Stomach (tissue), 8 donors: ENCODE measurements at regions not wholly inside any gene's neighbourhood (a gene's known extent, or its start where the extent isn't known, plus 50 kb on each side); places are given as distances from the start of the nearest gene placed in this dataset.

ENCODE experiments used
- DNase-seq, 2 donors: peaks; one replicate each; pipeline versions ENCODE4 v3.0.0 to v3.0.0-alpha.2; 2013 to 2019
- H3K27ac ChIP-seq, 5 donors: fragments of 200-600 bp in 4 of 5; sonication (generic) in 4 of 5; one replicate each; pipeline ENCODE4 v1.5.1; 2013 to 2019; ENCODE audit warnings: mild to moderate bottlenecking in 1 of 5, moderate library complexity in 1 of 5
- H3K27me3 ChIP-seq, 3 donors: fragments of 200-600 bp; sonication (generic); one replicate each; pipeline ENCODE4 v1.5.1; 2017 to 2019; ENCODE audit warnings: mixed run types in 1 of 3
- H3K36me3 ChIP-seq, 4 donors: fragments of 200-600 bp; sonication (generic); 1 replicate in 3 of 4; 2 replicates in 1 of 4; pipeline ENCODE4 v1.5.1; 2016 to 2019
- H3K4me1 ChIP-seq, 4 donors: fragments of 200-600 bp; sonication (generic); one replicate each; pipeline ENCODE4 v1.5.1; 2016 to 2019
- H3K4me3 ChIP-seq, 4 donors: fragments of 200-600 bp; sonication (generic) in 3 of 4; one replicate each; pipeline ENCODE4 v1.5.1; 2016 to 2019; ENCODE audit warnings: mild to moderate bottlenecking in 1 of 4
- H3K9me3 ChIP-seq, 4 donors: fragments of 200-600 bp; sonication (generic); one replicate each; pipeline ENCODE4 v1.5.1; 2016 to 2019
- CTCF ChIP-seq, 7 experiments: fragments of 450-650 bp in 4 of 7; fragments of 200-600 bp in 3 of 7; sonication (generic) in 3 of 7; IDR thresholded peaks; one replicate each; pipeline ENCODE4 v1.5.1; 2016 to 2019; ENCODE audit warnings: antibody characterized with exemption in 7 of 7, control low read depth in 2 of 7, mild to moderate bottlenecking in 1 of 7
- EP300 ChIP-seq: sonication (generic); formaldehyde crosslinking; IDR thresholded peaks from one replicate; pipeline ENCODE4 v1.6.1; 2017; ENCODE audit warnings: antibody characterized with exemption
- POLR2A ChIP-seq, 4 donors: fragments of 450-650 bp; IDR thresholded peaks; one replicate each; pipeline ENCODE4 v1.6.1; 2016; ENCODE audit warnings: antibody characterized with exemption in 4 of 4, control low read depth in 2 of 4, mild to moderate bottlenecking in 1 of 4, moderate library complexity in 1 of 4
- POLR2AphosphoS5 ChIP-seq, 3 donors: sonication (generic); formaldehyde crosslinking; IDR thresholded peaks; one replicate each; pipeline ENCODE4 v1.6.1; 2016; ENCODE audit warnings: antibody characterized with exemption in 3 of 3
- WGBS, 5 donors: extraction: QIAGEN DNeasy Blood & Tissue Kit in 3 of 5; methylation state at CpG; one replicate each; pipeline versions ENCODE4 v1.1.5 to v1.1.7; 2013 to 2018; 5-methylcytosine and 5-hydroxymethylcytosine counted together
- intact Hi-C: fragments of 100-400 bp; cut with DNase I; formaldehyde crosslinking; loops from one replicate; pipeline ENCODE4 v1.15.1; 2023; ENCODE audit warnings: low total_unique reads
- donor health status: healthy with polysubstance abuse.
- donor health status: Bipolar disorder and iron deficiency.
- donor health status: healthy.

- TF ChIP-seq CTCF (IDR thresholded peaks at IDR 0.05): no peak
- TF ChIP-seq POLR2A (IDR thresholded peaks at IDR 0.05): no peak
- TF ChIP-seq POLR2AphosphoS5 (IDR thresholded peaks at IDR 0.05): no peak
- TF ChIP-seq EP300: no peak
- intact Hi-C loops: no loop called here
Measured at GRCh38 chr18:23391156-23391555, 61.9 kb upstream of the RIOK3 start.

GRCh38 chr18:23397907-23398306, 55.2 kb upstream of the RIOK3 start:
- no peak for DNase-seq
- WGBS, 5 donors: 66 to 80% (median 71%) methylated on average over 3 of the region's 3 CpGs
- peaks cover 0 to 16% (median 6%) of the 10 kb centered on the region in 4 donors for H3K4me1 ChIP-seq
- no peak overlapping the region for H3K27ac ChIP-seq
- no peaks in the 10 kb centered on the region for H3K9me3 ChIP-seq
- H3K36me3 ChIP-seq: no peaks in the 10 kb centered on the region
- TF ChIP-seq POLR2A (IDR thresholded peaks at IDR 0.05): no peak
- TF ChIP-seq POLR2AphosphoS5 (IDR thresholded peaks at IDR 0.05): no peak
- TF ChIP-seq EP300: no peak
- no peak for TF ChIP-seq CTCF (IDR thresholded peaks at IDR 0.05)
- H3K4me3 ChIP-seq: no peak overlapping the region
- intact Hi-C loops: no loop called here
- no peaks in the 10 kb centered on the region for H3K27me3 ChIP-seq

More at GRCh38 chr18:23391156-23391555, 61.9 kb upstream of the RIOK3 start:
- H3K36me3 ChIP-seq: no peaks in the 10 kb centered on the region
- DNase-seq: no peak
- WGBS, 5 donors: 94 to 97% (median 97%) methylated on average over 3 of the region's 3 CpGs
- H3K27me3 ChIP-seq: no peaks in the 10 kb centered on the region
- H3K4me1 ChIP-seq: no peaks in the 10 kb centered on the region
- H3K9me3 ChIP-seq: no peaks in the 10 kb centered on the region
- H3K27ac ChIP-seq: no peak overlapping the region
- H3K4me3 ChIP-seq: no peak overlapping the region

GRCh38 chr18:23398401-23398800, 54.7 kb upstream of the RIOK3 start:
- no peaks in the 10 kb centered on the region for H3K27me3 ChIP-seq
- peaks cover 0 to 3% (median 0%) of the 10 kb centered on the region in 4 donors for H3K36me3 ChIP-seq
- DNase-seq: no peak
- 84 to 95% (median 89%) methylated on average over 4 of the region's 4 CpGs for WGBS, 5 donors
- H3K27ac ChIP-seq: no peak overlapping the region
- TF ChIP-seq EP300 (no peak), POLR2AphosphoS5 (IDR thresholded peaks at IDR 0.05) (no peak), POLR2A (IDR thresholded peaks at IDR 0.05) (no peak), CTCF (IDR thresholded peaks at IDR 0.05) (no peak)
- peaks cover 0 to 16% (median 6%) of the 10 kb centered on the region in 4 donors for H3K4me1 ChIP-seq
- intact Hi-C loops: no loop called here
- no peak overlapping the region for H3K4me3 ChIP-seq
- H3K9me3 ChIP-seq: no peaks in the 10 kb centered on the region

- TF ChIP-seq EP300: no peak
- no peak for TF ChIP-seq POLR2AphosphoS5 (IDR thresholded peaks at IDR 0.05)
- no peak for TF ChIP-seq POLR2A (IDR thresholded peaks at IDR 0.05)
- no peak for TF ChIP-seq CTCF (IDR thresholded peaks at IDR 0.05)
- DNase-seq: no peak
- H3K27ac ChIP-seq: no peak overlapping the region
- H3K27me3 ChIP-seq: no peaks in the 10 kb centered on the region
- 85 to 94% (median 89%) methylated on average over 5 of the region's 5 CpGs for WGBS, 5 donors
- H3K4me1 ChIP-seq: peaks cover 0 to 16% (median 6%) of the 10 kb centered on the region in 4 donors
- H3K36me3 ChIP-seq: peaks cover 0 to 3% (median 0%) of the 10 kb centered on the region in 4 donors
- no peaks in the 10 kb centered on the region for H3K9me3 ChIP-seq
- intact Hi-C loops: no loop called here
- no peak overlapping the region for H3K4me3 ChIP-seq
Measured at GRCh38 chr18:23399067-23399466, 54.0 kb upstream of the RIOK3 start.
